Prostate gland (tissue), 2 donors: ENCODE measurements at regions not wholly inside any gene's neighbourhood (a gene's known extent, or its start where the extent isn't known, plus 50 kb on each side); places are given as distances from the start of the nearest gene placed in this dataset.

ENCODE experiments used
- DNase-seq: peaks from one replicate; pipeline ENCODE4 v3.0.0-alpha.2; 2019; ENCODE audit warnings: low spot score
- H3K27ac ChIP-seq, 2 donors: fragments of 200-600 bp; sonication (generic); 2 replicates each; pipeline ENCODE4 v1.5.1; 2017 to 2019
- H3K27me3 ChIP-seq: fragments of 200-600 bp; sonication (generic); replicated peaks from 2 replicates; pipeline ENCODE4 v1.5.1; 2019; ENCODE audit not compliant: insufficient read depth
- H3K36me3 ChIP-seq, 2 donors: fragments of 200-600 bp; sonication (generic); 1 replicate in 1 of 2; 2 replicates in 1 of 2; pipeline versions ENCODE4 v1.5.1 to v1.8.1; 2017 to 2019
- H3K4me1 ChIP-seq: fragments of 200-600 bp; sonication (generic); replicated peaks from 2 replicates; pipeline ENCODE4 v1.5.1; 2019
- H3K4me3 ChIP-seq, 2 donors: fragments of 200-600 bp; sonication (generic); 2 replicates each; pipeline ENCODE4 v1.5.1; 2017 to 2019
- H3K9me3 ChIP-seq: fragments of 200-600 bp; sonication (generic); 2 replicates; pipeline ENCODE4 v1.5.1; 2017
- CTCF ChIP-seq, 4 experiments: fragments of 200-600 bp in 2 of 4; fragments of 450-650 bp in 2 of 4; sonication (generic) in 2 of 4; IDR thresholded peaks; 1 replicate in 3 of 4; 2 replicates in 1 of 4; pipeline ENCODE4 v1.5.1; 2016 to 2019; ENCODE audit warnings: antibody characterized with exemption in 4 of 4, mild to moderate bottlenecking in 2 of 4, moderate library complexity in 2 of 4
- POLR2A ChIP-seq: fragments of 450-650 bp; IDR thresholded peaks from one replicate; pipeline ENCODE4 v1.6.1; 2016; ENCODE audit warnings: antibody characterized with exemption, mild to moderate bottlenecking
- POLR2AphosphoS5 ChIP-seq: sonication (generic); formaldehyde crosslinking; IDR thresholded peaks from one replicate; pipeline ENCODE4 v1.6.1; 2017; ENCODE audit warnings: antibody characterized with exemption
- WGBS: methylation state at CpG from one replicate; pipeline ENCODE4 v1.1.5; 2018; 5-methylcytosine and 5-hydroxymethylcytosine counted together
- intact Hi-C: fragments of 100-400 bp; cut with DNase I; formaldehyde crosslinking; loops from one replicate; pipeline ENCODE4 v1.14.2; 2022

GRCh38 chr18:21998486-21998885 is 170.9 kb upstream of the GATA6 start:
- H3K27ac ChIP-seq, result no peak overlapping the region
- no peaks in the 10 kb centered on the region for H3K9me3 ChIP-seq
- H3K36me3 ChIP-seq, result no peaks in the 10 kb centered on the region
- TF ChIP-seq POLR2AphosphoS5 (no peak), CTCF (IDR thresholded peaks at IDR 0.05) (no peak), POLR2A (no peak)
- DNase-seq, result no peak
- WGBS, result 74% methylated on average over 9 of the region's 9 CpGs
- H3K4me3 ChIP-seq, result no peak overlapping the region
- no peaks in the 10 kb centered on the region for H3K4me1 ChIP-seq
- H3K27me3 ChIP-seq, result no peaks in the 10 kb centered on the region
- intact Hi-C loops, result loop anchor here (5.0 kb wide), 1 partner anchor 564 kb away; no protein-coding TSS in a partner anchor

GRCh38 chr18:22001912-22002487 is 167.4 kb upstream of the GATA6 start:
- no peak for TF ChIP-seq CTCF (IDR thresholded peaks at IDR 0.05)
- TF ChIP-seq POLR2A, result no peak
- TF ChIP-seq POLR2AphosphoS5, result no peak
- WGBS, result 94% methylated on average over 25 of the region's 25 CpGs
- H3K9me3 ChIP-seq, result no peaks in the 10 kb centered on the region
- no peak for DNase-seq
- intact Hi-C loops, result no loop called here
- H3K27ac ChIP-seq, result no peak overlapping the region
- H3K36me3 ChIP-seq, result no peaks in the 10 kb centered on the region
- no peaks in the 10 kb centered on the region for H3K4me1 ChIP-seq
- H3K27me3 ChIP-seq, result no peaks in the 10 kb centered on the region
- no peak overlapping the region for H3K4me3 ChIP-seq

GRCh38 chr18:22005191-22005841 is 164.1 kb upstream of the GATA6 start:
- intact Hi-C loops, result no loop called here
- 20% methylated on average over 4 of the region's 4 CpGs for WGBS
- no peaks in the 10 kb centered on the region for H3K27me3 ChIP-seq
- H3K4me3 ChIP-seq, result no peak overlapping the region
- no peak for TF ChIP-seq CTCF (IDR thresholded peaks at IDR 0.05)
- TF ChIP-seq POLR2A, result no peak
- no peak for TF ChIP-seq POLR2AphosphoS5
- DNase-seq, result no peak
- no peaks in the 10 kb centered on the region for H3K9me3 ChIP-seq
- H3K27ac ChIP-seq, result no peak overlapping the region
- no peaks in the 10 kb centered on the region for H3K4me1 ChIP-seq
- H3K36me3 ChIP-seq, result no peaks in the 10 kb centered on the region

DNA sequence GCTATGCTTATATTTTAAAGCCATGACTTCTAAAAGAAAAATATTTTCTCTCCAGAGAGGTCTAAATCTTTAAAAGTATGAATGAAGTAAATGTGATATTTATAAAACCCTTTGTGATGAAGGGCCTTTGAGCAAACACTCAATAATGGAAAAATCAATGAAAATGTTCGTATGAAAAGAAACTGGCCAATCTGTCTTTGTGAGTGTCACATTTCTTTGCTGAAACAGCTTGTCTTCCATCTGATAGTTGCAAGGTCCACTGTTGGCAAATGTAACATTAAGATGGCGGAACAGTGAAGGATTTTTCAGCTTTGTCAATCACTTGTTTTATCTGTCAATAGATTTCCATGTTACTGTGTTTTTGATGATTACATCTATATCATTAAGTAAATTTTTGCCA is 162.9 kb upstream of the GATA6 start:
- Histone ChIP-seq H3K9me3 (no peaks in the 10 kb centered on the region), H3K27me3 (no peaks in the 10 kb centered on the region), H3K4me1 (no peaks in the 10 kb centered on the region), H3K27ac (no peak overlapping the region), H3K4me3 (no peak overlapping the region), H3K36me3 (no peaks in the 10 kb centered on the region)
- TF ChIP-seq CTCF (IDR thresholded peaks at IDR 0.05), result no peak
- TF ChIP-seq POLR2AphosphoS5, result no peak
- TF ChIP-seq POLR2A, result no peak
- 92% methylated on average over 2 of the region's 2 CpGs for WGBS
- intact Hi-C loops, result no loop called here
- no peak for DNase-seq

DNA sequence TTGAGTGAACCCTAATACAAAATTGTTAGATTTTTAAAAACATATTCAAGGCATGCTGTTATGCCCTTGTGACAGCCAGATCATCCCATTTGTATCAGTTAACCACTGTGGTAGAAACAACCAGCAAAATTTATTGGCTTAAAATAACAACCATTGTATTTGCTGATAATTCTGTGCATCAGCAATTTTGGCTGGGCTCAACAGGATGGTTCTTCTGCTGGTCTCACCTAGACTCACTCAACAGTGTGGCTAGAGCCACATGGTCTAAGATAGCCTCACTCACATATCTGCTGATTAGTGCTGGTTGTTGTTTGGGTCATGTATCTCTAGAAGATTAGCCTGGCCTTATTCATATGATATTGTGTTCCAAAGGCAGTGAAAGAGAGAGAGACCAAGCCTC is 160.1 kb upstream of the GATA6 start:
- Histone ChIP-seq H3K9me3 (no peaks in the 10 kb centered on the region), H3K27ac (no peak overlapping the region), H3K4me1 (no peaks in the 10 kb centered on the region), H3K4me3 (no peak overlapping the region), H3K36me3 (no peaks in the 10 kb centered on the region), H3K27me3 (no peaks in the 10 kb centered on the region)
- intact Hi-C loops, result no loop called here
- no peak for DNase-seq
- no peak for TF ChIP-seq POLR2A
- TF ChIP-seq POLR2AphosphoS5, result no peak
- TF ChIP-seq CTCF (IDR thresholded peaks at IDR 0.05), result no peak
